ENCODE measurements at regions not wholly inside any gene's neighbourhood (a gene's known extent, or its start where the extent isn't known, plus 50 kb on each side); places are given as distances from the start of the nearest gene placed in this dataset.

GRCh38 chr6:134521116-134521501, 203.2 kb upstream of the SGK1 start:
- TF ChIP-seq, protein P1, sequence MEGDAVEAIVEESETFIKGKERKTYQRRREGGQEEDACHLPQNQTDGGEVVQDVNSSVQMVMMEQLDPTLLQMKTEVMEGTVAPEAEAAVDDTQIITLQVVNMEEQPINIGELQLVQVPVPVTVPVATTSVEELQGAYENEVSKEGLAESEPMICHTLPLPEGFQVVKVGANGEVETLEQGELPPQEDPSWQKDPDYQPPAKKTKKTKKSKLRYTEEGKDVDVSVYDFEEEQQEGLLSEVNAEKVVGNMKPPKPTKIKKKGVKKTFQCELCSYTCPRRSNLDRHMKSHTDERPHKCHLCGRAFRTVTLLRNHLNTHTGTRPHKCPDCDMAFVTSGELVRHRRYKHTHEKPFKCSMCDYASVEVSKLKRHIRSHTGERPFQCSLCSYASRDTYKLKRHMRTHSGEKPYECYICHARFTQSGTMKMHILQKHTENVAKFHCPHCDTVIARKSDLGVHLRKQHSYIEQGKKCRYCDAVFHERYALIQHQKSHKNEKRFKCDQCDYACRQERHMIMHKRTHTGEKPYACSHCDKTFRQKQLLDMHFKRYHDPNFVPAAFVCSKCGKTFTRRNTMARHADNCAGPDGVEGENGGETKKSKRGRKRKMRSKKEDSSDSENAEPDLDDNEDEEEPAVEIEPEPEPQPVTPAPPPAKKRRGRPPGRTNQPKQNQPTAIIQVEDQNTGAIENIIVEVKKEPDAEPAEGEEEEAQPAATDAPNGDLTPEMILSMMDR (IDR thresholded peaks at IDR 0.05; ENCODE audit: control extremely low read depth, extremely low read depth, low read depth, missing control alignments), result no peak
- no peak for DNase-seq (ENCODE audit: extremely low spot score)
- ChIA-PET CTCF (no interaction called here), POLR2A (no interaction called here)

GRCh38 chr6:134520181-134521115, 202.5 kb upstream of the SGK1 start:
- ChIA-PET CTCF (no interaction called here), POLR2A (interaction anchor here (0.5 kb wide), 1 partner anchor 139 kb away, joined by 8 read pairs; no protein-coding TSS in a partner anchor)
- no peak for DNase-seq (ENCODE audit: extremely low spot score)
- TF ChIP-seq, protein P1 (IDR thresholded peaks at IDR 0.05; ENCODE audit: control extremely low read depth, extremely low read depth, low read depth, missing control alignments), result no peak

GRCh38 chr6:134519465-134519864, 201.6 kb upstream of the SGK1 start:
- TF ChIP-seq, protein P1 (IDR thresholded peaks at IDR 0.05; ENCODE audit: control extremely low read depth, extremely low read depth, low read depth, missing control alignments), result no peak
- CTCF ChIA-PET, result no interaction called here
- POLR2A ChIA-PET, result interaction anchor here (0.5 kb wide), 1 partner anchor 138 kb away, joined by 8 read pairs; no protein-coding TSS in a partner anchor
- peak; percentile 18 for DNase-seq (ENCODE audit: extremely low spot score)

DNA sequence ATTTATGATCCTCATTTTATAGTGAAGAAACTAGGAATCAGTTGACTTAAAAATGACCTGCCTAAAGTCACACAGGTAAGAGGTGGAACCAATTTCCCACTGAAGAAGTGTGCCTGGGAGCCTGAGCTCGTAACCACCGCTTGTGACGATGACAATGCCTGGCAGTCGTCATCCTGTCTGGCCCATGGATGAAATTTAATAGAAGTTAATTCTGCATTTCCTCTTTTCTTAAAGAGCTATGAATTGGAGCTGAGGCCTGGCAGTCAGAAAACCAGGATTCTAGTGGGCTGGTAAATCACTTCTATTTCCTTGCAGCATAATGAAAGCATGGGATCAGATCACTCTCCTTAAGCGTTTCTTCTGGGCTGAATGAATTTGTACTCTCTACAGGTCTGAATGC, 200.0 kb upstream of the SGK1 start:
- TF ChIP-seq, protein P1 (IDR thresholded peaks at IDR 0.05; ENCODE audit: control extremely low read depth, extremely low read depth, low read depth, missing control alignments), result no peak
- ChIA-PET CTCF (no interaction called here), POLR2A (no interaction called here)
- DNase-seq (ENCODE audit: extremely low spot score), result no peak

GRCh38 chr6:134517145-134517658, 199.3 kb upstream of the SGK1 start:
- TF ChIP-seq, protein P1 (IDR thresholded peaks at IDR 0.05; ENCODE audit: control extremely low read depth, extremely low read depth, low read depth, missing control alignments), result no peak
- DNase-seq (ENCODE audit: extremely low spot score), result no peak
- CTCF ChIA-PET, result no interaction called here
- POLR2A ChIA-PET, result no interaction called here

GRCh38 chr6:134516582-134516981, 198.7 kb upstream of the SGK1 start:
- DNase-seq (ENCODE audit: extremely low spot score), result no peak
- TF ChIP-seq, protein P1 (IDR thresholded peaks at IDR 0.05; ENCODE audit: control extremely low read depth, extremely low read depth, low read depth, missing control alignments), result no peak
- POLR2A ChIA-PET, result no interaction called here
- CTCF ChIA-PET, result no interaction called here
